Ishikawa (cell line): ENCODE measurements at regions not wholly inside any gene's neighbourhood (a gene's known extent, or its start where the extent isn't known, plus 50 kb on each side); places are given as distances from the start of the nearest gene placed in this dataset.

Experiments
- CREB1 ChIP-seq: IDR thresholded peaks from 2 replicates; pipeline ENCODE4 v1.6.1; 2012; ENCODE audit warnings: low read depth
- EGR1 ChIP-seq: IDR thresholded peaks from 2 replicates; pipeline ENCODE4 v1.6.1; 2012
- FOXM1 ChIP-seq: IDR thresholded peaks from 2 replicates; pipeline ENCODE4 v1.6.1; 2012; ENCODE audit warnings: low read depth, borderline replicate concordance
- RAD21 ChIP-seq: IDR thresholded peaks from 2 replicates; pipeline ENCODE4 v1.6.1; 2012; ENCODE audit warnings: low read depth
- TAF1 ChIP-seq: IDR thresholded peaks from 2 replicates; pipeline ENCODE4 v1.6.1; 2012; ENCODE audit warnings: low read depth, mild to moderate bottlenecking
- TEAD4 ChIP-seq: IDR thresholded peaks from 2 replicates; pipeline ENCODE4 v1.6.1; 2012
- TF ChIP-seq, protein P1 (sequence below): IDR thresholded peaks from 2 replicates; pipeline ENCODE4 v1.6.1; 2012; ENCODE audit warnings: low read depth, mild to moderate bottlenecking
- TF ChIP-seq, protein P2 (sequence below): IDR thresholded peaks from 2 replicates; pipeline ENCODE4 v1.6.1; 2012

DNA sequence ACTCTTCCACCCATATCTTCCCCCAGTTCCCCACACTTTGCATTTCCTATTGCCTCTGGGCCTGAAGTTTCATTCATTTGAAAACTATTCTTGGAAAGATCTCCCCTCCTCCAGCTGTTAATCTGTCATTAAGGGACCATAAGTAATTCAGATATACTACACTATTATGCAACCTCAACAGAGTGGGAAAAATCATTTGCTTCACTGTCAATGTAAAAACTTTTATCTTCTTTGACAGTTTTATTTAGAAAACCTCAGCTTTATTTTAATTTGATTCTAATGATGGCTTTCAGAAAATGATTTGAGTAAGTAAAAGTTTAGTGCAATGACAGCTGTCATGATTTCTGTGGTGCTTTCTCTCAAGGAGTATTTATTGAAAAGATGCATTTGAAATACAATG lies 435.3 kb upstream of the KCNMB2 start:
- TF ChIP-seq TAF1 (no peak), EGR1 (no peak), CREB1 (no peak), TEAD4 (no peak), FOXM1 (no peak), RAD21 (no peak)
- TF ChIP-seq, protein P1, sequence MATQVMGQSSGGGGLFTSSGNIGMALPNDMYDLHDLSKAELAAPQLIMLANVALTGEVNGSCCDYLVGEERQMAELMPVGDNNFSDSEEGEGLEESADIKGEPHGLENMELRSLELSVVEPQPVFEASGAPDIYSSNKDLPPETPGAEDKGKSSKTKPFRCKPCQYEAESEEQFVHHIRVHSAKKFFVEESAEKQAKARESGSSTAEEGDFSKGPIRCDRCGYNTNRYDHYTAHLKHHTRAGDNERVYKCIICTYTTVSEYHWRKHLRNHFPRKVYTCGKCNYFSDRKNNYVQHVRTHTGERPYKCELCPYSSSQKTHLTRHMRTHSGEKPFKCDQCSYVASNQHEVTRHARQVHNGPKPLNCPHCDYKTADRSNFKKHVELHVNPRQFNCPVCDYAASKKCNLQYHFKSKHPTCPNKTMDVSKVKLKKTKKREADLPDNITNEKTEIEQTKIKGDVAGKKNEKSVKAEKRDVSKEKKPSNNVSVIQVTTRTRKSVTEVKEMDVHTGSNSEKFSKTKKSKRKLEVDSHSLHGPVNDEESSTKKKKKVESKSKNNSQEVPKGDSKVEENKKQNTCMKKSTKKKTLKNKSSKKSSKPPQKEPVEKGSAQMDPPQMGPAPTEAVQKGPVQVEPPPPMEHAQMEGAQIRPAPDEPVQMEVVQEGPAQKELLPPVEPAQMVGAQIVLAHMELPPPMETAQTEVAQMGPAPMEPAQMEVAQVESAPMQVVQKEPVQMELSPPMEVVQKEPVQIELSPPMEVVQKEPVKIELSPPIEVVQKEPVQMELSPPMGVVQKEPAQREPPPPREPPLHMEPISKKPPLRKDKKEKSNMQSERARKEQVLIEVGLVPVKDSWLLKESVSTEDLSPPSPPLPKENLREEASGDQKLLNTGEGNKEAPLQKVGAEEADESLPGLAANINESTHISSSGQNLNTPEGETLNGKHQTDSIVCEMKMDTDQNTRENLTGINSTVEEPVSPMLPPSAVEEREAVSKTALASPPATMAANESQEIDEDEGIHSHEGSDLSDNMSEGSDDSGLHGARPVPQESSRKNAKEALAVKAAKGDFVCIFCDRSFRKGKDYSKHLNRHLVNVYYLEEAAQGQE: no peak
- TF ChIP-seq, protein P2, sequence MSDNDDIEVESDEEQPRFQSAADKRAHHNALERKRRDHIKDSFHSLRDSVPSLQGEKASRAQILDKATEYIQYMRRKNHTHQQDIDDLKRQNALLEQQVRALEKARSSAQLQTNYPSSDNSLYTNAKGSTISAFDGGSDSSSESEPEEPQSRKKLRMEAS: no peak
